Stimulated activated CD8-positive, alpha-beta memory T cell treated with anti-CD3 and anti-CD28 coated beads, Interleukin-7, amount 100 ng/mL, for 48 hours (primary cell): ENCODE measurements at regions not wholly inside any gene's neighbourhood (a gene's known extent, or its start where the extent isn't known, plus 50 kb on each side); places are given as distances from the start of the nearest gene placed in this dataset.
"Not testable (repeated sequence)": the region's sequence is repeated elsewhere in the genome, so short reads cannot be mapped to it uniquely, and the experiment has no call there.

Experiments
- DNase-seq, 2 donors: peaks; one replicate each; pipeline ENCODE4 v3.0.0-alpha.2; 2020; ENCODE audit warnings: low read depth in 1 of 2; ENCODE audit errors: extremely low read depth in 1 of 2

- DNase-seq: not testable (repeated sequence)
Observed at GRCh38 chr10:57885618-57885968, 382.1 kb downstream of the IPMK start.

- DNase-seq: no peak
Observed at GRCh38 chr10:57884965-57885617, 382.6 kb downstream of the IPMK start.

GRCh38 chr10:57884407-57884806, 383.3 kb downstream of the IPMK start:
- no peak for DNase-seq

GRCh38 chr10:57880446-57881227, 387.1 kb downstream of the IPMK start:
- DNase-seq: no peak

- no peak for DNase-seq
Observed at GRCh38 chr10:57874810-57875209, 392.9 kb downstream of the IPMK start.

- no peak for DNase-seq
Observed at GRCh38 chr10:57867241-57867640, 400.5 kb downstream of the IPMK start.

- DNase-seq: no peak
Observed at GRCh38 chr10:57864765-57865680, 402.7 kb downstream of the IPMK start.

- no peak for DNase-seq
Observed at GRCh38 chr10:57849691-57850357, 417.9 kb downstream of the IPMK start.

GRCh38 chr10:57846307-57847065, 421.2 kb downstream of the IPMK start:
- no peak for DNase-seq

GRCh38 chr10:57844387-57844998, 423.2 kb downstream of the IPMK start:
- DNase-seq: no peak

- no peak for DNase-seq
Observed at GRCh38 chr10:57830877-57831560, 436.7 kb downstream of the IPMK start.

- DNase-seq: no peak
Observed at GRCh38 chr10:57825015-57825414, 442.7 kb downstream of the IPMK start.

GRCh38 chr10:57823398-57823797, 444.3 kb downstream of the IPMK start:
- DNase-seq: no peak

GRCh38 chr10:57822965-57823364, 444.7 kb downstream of the IPMK start:
- DNase-seq: no peak

GRCh38 chr10:57818522-57818921, 449.2 kb downstream of the IPMK start:
- no peak for DNase-seq

- no peak for DNase-seq
Observed at GRCh38 chr10:57817741-57818140, 450.0 kb downstream of the IPMK start.

GRCh38 chr10:57815949-57816348, 451.7 kb downstream of the IPMK start:
- DNase-seq: no peak

GRCh38 chr10:57809961-57810360, 457.7 kb downstream of the IPMK start:
- DNase-seq: no peak

GRCh38 chr10:57807906-57808305, 459.8 kb downstream of the IPMK start:
- no peak for DNase-seq
